NT2/D1 (cell line): ENCODE measurements at regions not wholly inside any gene's neighbourhood (a gene's known extent, or its start where the extent isn't known, plus 50 kb on each side); places are given as distances from the start of the nearest gene placed in this dataset.

Source experiments
- SUZ12 ChIP-seq: IDR thresholded peaks from 2 replicates; pipeline ENCODE4 v1.6.1; 2011; ENCODE audit not compliant: insufficient read length, insufficient read depth; ENCODE audit errors: extremely low read depth
- YY1 ChIP-seq: IDR thresholded peaks from 2 replicates; pipeline ENCODE4 v1.6.1; 2011; ENCODE audit not compliant: insufficient read length, insufficient read depth
- ZNF274 ChIP-seq: IDR thresholded peaks from 2 replicates; pipeline ENCODE4 v1.6.1; 2011; ENCODE audit warnings: mild to moderate bottlenecking, low read depth, low read length

DNA sequence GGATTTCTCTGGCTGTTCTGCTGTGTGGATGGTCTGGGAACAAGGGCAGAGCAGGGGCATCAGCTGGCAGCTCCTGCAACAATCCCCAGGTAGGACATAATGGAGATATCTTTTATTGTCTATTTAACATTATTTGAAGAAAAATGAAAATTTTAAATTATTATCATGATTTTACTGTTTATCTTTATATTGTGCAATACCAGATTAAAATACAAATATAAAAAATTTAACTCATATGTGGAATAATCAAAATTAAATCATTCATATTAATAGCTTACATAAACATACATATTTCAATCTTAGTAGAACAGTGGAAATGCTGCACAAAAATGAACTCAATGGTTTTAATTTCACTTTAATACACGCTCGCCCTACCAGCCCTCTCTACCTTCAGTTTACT is 70.6 kb upstream of the FAM110C start:
- no peak for TF ChIP-seq YY1
- no peak for TF ChIP-seq SUZ12
- no peak for TF ChIP-seq ZNF274
